CD4-positive, alpha-beta T cell treated with Interleukin-6 at 100 ng/mL for 8 hours (primary cell): ENCODE measurements at regions not wholly inside any gene's neighbourhood (a gene's known extent, or its start where the extent isn't known, plus 50 kb on each side); places are given as distances from the start of the nearest gene placed in this dataset.
"Not testable (repeated sequence)": the region's sequence is repeated elsewhere in the genome, so short reads cannot be mapped to it uniquely, and the experiment has no call there.

Source experiments
- DNase-seq: peaks from one replicate; pipeline ENCODE4 v3.0.0-alpha.2; 2020; ENCODE audit warnings: mixed read lengths, low spot score

DNA sequence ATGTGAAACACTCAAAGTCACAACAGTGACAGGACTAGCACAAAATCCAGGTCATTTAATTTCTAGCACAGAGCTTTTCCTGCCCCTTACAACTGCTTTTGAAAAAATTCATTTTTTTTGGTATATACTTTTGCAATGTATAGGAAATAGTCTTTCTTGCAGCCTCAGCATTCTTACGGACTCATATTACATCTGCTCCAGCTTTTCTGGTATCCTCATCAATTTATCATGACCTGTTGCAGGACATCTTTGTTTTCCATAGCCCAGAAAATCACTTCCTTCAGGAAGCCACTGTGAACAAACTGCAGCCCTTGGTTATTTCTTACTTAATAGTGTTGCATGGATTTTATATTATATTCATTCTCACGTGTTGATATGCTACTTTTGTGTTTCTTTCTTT lies 347.9 kb upstream of the MTPN start:
- no peak for DNase-seq

DNA sequence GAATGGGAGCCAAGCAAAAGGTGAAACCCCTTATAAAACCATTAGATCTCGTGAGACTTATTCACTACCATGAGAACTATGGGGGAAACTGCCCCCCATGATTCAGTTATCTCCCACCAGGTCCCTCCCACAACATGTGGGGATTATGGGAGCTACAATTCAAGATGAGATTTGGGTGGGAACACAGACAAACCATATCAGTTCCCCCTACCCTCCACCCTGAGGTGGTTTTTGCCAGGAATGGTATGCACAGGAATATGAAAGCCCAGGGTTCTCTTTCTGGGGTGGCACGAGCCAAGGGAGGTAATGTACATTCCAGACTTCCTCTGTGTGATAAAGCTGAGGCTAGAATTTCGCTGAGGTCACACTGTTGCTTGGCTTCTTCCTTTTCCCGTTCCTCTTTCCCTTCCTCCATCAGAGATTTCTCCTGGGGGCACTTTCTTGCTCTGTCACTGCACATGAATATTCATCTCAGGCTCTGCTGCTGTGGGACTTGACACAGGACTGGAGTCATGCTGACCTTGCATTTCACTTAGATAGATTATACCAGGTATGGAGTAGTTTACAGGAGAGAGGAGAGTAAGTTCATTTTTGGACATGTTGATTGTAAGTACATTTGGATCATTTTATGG lies 347.0 kb upstream of the MTPN start:
- no peak for DNase-seq

DNA sequence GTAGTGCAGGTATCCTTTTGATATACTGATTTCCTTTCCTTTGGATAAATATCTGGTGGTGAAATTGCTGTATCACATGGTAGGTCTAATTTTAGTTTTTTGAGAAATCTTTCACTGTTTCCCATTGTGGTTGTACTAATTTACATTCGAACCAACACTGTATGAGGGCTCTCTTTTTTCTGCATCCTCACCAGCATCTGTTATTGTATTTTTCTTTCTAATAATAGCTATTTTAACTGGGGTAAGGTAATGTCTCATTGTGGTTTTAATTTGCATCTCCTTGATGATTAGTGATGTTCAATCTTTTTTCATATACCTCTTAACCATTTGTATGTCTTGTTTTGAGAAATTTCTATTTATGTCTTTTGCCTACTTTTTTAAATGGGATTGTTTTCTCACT lies 335.4 kb upstream of the MTPN start:
- no peak for DNase-seq

DNA sequence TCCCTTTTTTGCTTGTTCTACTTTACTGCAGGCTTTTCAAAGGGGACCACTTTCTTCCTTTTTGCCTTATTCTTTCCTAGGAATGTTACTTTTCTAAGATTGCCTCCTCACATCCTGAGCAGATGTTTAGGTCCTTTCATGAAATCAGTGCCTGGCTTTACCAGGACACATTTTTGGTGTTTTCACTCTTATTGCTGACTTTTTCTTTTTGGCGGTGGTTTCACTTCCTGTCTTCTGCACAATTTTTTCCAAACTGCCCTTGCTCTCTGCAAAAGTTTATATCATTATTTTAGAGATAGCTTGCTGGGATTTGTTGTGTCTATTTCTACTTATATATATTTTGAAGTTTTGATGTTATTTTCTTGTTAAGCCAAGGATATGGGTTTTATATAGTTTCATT lies 332.2 kb upstream of the MTPN start:
- DNase-seq = no peak

DNA sequence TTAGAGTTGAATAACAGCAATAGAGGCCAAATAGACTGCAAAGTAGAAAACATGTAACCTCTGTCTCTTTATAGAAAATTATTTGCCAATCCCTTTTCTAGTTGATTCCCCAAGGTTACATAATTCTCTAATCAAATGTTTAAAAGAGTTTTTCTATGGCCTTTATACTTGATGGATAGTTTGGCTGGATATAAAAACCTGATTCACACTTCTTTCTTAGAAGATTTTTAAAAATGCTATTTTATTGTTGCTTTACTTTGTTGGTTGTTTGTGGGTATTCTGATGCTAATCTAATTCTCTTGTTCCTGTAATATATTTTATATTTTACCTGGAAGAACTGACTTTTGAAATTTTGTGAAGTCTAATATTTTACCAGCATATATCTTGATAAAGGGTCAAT lies 331.1 kb upstream of the MTPN start:
- DNase-seq = no peak

DNA sequence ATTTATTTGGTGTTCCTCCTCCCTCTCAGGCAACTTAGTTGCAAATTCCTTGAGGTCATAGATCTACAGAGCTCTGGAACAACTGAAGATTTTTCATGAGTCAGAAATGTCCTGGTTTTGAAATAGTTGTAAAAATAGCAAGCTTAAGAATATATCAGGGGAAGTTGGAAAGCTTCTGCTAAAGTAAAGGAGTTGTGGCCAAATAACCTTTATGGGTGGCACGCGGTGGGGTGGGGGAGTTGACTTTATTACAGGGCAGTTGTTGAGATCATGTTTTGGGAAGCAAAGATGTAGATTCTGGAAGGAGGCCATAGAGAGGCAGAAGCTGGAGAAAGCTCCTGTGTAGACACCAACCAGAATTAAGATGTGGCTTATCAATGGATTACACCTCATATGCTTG lies 326.0 kb upstream of the MTPN start:
- DNase-seq = no peak

DNA sequence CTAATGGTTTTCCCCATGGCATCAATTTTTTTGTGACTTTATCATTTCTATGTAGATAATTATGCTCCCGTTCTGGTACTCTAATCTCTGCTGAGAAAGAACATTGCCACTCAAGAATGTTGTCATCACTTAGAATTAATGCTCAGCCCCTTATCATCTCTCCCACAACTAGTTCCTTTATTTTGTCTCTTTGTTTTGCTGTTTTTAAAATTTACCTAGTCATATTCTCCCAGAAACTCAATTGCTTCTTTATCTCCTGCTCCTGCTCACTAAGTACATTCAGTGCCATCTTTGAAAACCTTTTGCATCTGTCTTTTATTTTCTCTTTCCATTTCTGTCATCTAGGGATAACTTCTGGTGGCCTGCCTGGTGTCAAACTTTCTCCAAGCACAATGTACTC lies 324.9 kb upstream of the MTPN start:
- no peak for DNase-seq

DNA sequence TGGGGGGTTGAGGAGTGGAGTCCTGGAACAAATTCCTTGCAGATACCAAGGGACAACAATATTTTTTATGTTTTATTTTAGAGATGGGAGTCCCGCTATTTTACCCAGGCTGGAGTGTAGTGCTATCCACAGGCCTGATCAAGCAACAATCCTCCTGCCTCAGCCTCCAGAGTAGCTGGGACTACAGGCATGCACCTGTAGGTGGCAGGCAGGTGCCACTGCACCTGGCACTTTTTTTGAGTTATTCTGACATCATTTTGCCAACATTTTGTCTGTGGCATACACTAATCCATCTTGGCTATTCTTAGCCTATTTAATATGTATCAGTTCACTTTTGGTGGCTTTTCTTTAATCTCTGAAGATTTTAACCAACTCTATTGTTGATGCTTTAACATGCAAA lies 317.8 kb upstream of the MTPN start:
- DNase-seq = no peak

DNA sequence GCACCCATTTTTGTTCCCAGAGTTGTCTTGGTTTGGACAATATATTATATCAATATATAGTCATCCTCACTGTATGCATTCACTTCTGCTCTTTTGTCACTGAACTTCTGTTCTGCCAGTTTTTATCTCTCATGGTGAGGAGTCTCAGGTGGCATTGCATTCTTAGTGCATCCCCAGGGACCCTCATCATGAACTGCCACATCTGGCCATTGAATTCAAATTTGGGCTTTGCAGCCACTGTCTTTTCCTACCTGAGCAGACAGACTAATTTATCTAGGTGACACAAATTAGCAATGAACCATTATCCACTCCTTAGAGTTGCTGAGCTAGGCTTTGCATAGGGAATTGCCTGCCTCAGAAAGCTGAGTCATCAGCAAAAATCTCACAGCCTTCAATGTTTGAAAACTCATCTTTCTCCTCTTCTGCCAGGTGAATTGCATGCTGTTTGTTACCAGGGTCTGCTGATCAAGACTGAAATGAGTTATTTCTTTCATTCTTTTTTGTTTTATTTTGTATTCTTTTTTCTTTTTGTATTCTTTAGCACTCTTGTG lies 316.8 kb upstream of the MTPN start:
- DNase-seq = no peak

DNA sequence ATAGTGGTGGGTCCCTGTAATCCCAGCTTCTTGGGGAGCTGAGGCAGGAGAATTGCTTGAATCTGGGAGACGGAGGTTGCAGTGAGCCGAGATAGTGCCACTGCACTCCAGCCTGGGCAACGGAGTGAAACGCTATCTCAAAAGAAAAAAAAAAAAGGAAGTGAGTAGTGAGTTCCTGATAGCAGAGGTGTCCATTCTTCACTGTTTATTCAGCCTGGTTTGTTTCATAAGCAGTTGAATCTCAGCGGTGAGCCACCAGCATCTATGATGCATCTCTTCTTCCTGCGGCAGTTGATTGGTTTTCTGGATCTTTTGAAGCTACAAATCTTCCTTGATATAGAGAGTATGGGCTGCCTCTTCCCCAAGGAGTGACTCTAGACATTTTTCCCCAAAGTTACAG lies 316.1 kb upstream of the MTPN start:
- DNase-seq = no peak

DNA sequence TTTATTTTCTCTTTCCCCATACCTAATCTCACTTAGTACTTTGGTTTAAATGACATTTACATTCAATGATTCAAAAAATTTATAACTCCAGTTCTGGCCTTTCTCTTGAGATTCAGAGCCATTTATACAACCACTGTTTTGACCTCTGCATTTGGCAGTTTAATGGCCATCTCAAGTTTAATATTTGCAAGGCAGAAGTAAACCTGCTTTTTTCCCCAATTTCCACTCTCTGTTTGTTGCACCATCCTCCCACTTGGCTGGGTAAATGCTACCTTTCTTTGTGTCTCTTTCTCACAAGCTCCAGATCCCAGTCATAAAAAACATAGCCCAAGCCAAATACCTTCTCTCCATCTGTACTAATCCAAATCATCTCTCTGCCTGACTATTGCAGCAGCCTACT lies 315.2 kb upstream of the MTPN start:
- no peak for DNase-seq

DNA sequence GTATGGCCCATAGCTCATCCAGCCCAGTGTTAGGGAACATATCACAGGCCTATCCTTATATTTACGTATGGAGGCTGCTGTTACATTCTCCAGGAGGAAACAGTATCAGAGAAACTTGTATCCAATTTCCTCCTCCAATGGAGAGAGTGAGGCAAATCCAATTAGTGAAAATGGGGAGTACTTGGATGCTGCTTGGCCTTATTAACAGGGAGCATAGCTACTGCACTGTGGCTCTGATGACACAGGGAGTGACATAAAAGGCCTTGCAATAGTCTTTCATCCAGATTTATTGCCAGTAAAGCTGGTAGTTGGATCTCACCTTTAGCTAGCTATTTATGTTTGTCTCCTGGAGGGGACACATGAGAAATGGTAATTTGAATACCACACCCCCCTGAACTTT lies 313.2 kb upstream of the MTPN start:
- no peak for DNase-seq

DNA sequence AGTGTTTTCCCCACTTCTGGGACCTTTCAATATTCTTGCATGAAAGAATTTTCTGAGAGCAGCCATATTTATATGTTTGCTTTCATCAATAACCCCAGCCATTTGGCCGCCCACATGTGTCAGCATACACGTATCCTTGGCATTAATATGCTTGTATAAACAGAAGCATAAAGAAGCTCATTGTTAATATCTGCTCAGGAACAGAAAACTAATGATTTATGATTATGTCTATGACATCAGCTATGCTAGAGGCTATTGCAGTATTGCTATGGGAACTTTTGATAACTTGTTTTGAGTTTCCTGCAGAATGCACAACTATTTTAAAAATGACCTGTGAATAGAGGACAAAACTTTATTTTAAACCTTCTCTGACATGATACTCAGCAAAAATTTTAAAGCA lies 300.9 kb upstream of the MTPN start:
- DNase-seq = no peak

DNA sequence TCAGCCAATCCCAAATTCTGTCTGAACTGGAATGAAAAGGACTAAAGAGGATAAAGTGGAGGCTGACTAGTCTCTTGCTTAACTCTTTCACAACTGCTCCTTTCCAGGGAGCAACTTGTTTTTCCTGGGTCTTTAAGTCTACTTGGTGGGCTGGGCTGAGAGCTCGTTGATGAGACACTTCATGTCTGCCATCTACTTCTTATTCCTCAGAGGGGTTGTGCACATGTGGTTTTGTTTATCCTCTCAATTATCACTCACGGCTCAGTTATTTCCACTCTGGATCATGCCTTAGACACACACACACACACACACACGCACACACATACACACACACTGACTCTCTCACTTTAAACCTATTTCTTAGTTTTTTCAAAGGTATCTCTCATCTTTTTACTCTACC lies 298.6 kb upstream of the MTPN start:
- DNase-seq = no peak

DNA sequence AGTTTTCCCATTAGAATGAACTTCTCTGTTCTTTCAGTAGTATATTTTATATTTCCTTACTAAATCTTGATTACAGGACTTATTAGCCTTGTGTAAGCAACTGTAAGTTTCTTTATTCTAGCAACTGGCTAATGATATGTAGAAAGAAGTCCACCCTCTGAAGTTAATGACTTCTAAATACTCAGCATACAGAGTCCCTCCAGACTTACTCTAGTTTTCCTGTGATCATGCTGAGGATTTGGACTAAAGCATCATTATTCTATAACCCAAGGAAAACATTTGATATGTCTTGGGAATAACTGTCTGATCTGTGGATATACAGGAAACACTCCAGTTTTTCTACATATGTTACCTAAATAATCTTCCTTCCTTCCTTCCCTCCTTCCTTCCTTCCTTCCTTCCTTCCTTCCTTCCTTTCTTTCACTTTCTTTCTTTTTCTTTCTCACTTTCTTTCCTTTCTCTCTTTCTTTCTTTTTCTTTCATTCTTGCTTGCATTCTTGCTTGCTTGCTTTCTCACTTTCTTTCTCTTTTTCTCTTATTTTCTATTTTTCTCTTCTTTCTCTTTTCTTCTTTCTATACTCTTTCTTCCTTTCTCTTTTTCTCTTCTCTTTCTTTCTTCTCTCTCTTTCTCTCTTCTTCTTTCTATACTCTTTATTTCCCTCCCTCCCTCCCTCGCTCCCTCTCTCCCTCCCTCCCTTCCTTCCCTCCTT lies 297.6 kb upstream of the MTPN start:
- no peak for DNase-seq

DNA sequence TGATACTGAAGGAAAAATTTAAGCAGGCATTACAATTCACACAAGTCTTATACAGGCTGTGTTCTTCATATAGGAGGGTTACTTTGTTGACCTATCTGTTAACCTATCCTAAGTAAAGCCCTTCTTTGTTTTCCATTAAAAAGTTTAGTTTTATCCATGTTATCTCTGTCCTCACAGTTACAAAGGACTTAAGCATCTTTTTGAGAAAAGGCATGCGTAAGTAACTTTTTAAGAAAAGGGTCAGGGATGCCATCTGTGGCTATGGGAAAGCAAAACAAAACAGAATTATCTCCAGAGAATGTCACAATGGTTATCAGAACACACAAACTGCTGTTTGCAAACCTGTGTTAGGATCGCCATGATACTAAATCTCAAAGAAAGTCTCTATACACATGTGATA lies 295.8 kb upstream of the MTPN start:
- no peak for DNase-seq

DNA sequence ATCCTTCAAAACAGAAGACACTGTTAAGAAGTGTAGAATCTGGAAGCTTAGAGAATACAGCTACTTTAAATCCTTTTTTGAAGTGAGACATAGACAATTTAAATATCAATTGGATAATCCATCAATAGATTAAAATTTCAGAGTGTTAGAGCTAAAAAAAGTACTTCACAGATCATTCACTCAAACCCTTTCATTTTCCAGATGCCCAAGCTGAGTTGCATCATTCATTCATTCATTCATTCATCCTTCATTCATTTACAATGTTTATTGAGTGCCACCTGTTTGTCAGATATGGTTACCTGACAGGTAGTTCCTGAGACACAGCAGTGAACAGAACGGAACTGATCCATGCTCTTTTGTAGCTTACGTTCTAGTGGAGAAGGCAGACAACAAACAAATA lies 290.7 kb upstream of the MTPN start:
- DNase-seq = no peak

DNA sequence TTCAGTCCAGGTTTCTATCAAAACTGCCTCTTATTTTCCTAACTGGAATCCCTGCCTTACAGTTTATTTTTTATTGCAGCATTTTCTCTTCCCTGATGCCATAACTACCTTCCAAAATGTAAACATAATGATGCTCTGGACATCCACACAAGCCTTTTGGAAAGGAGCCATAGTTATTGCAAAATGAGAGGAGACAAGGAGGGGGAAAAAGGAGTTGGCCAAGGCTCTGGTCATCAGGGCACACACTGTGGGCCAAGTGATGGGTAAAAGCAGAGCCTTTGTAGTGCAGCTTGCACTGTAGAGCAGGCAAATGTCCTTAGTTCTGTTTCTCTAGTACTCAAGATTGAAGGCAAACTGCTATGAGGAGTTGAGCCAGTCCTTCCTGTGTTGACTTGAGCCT lies 289.3 kb upstream of the MTPN start:
- DNase-seq = no peak

DNA sequence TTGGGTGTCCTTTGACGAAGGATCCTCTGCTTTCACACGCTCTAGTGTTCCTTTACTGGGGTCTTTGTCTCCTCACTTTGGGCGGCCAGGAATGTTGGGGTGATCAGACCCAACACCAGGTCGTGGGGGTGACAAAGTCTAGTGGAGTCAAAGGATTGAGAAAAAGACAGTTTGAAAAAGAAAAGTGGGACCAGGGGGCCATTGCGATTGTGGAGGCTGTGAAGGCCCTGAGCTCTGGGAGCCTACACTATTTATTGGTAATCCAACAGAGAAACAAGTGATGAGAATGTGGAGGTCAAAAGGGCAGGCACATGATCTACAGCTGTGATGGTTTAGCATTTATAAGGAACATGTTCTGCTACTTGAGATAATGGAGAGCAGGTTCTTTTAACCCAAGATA lies 287.1 kb upstream of the MTPN start:
- not testable (repeated sequence) for DNase-seq

DNA sequence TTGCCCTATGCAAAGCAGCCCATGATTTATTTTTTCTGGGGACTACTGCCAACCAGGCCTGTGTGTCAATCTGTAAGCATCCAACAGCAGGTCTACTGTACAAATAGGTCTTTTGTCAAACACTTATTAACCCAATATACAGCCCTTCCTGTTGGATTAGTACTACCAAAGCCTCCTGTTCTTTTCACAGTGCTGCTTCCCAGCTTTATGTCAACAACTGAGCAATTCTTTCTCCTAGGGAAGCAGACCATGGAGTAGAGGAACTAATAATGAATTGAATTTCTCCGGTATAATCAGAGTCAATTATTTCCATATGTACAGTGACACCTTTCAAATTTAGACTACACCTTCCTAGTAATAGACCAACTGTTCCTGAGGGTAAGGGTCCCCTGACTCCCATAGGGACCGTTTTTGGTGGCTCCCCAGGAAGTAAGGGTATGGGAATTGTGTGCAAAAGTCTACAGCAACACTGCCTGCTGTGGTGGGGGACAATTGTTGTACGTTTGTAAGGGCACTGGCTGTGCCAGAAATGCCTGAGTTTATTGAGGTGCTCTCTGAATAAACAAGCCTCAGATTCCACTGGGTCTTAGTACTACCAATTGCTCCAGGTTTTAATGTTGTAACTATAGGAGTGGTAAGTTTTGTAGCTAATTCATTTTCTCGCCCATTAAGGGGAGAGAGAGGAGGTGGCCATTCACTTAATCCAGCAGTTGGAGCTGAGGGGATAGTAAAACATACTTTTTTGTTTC lies 286.1 kb upstream of the MTPN start:
- not testable (repeated sequence) for DNase-seq

DNA sequence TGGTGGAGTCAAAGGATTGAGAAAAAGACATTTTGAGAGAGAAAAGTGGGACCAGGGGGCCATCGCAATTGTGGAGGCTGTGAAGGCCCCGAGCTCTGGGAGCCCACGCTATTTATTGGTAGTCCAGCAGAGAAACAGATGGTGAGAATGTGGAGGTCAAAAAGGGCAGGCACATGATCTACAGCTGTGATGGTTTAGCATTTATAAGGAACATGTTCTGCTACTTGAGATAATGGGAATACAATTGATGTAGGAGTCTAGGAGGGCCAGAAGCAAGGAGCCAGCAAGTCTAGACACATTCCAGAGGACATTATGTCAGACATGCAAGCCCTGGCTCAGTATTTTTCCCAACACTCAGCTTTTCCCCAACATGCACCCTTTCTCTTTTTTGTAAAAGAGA lies 283.4 kb upstream of the MTPN start:
- not testable (repeated sequence) for DNase-seq

DNA sequence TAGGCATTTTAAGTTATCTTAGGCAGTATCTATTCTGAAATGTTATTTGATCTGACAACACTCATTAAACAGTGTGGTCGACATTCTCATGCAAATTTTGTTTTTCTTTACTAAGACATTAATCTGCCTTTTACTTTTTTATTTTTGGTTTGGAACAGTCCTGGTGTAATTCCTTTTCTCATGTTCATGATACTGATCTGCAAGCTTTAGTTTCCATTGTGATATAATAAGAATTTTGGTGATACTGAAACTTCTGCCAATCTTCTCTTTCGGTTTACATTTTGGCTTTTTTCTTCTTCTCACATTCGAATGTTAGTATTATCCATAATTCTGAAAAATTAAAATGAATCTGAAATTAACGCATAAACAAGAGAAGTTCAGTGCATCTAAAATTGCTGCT lies 281.9 kb upstream of the MTPN start:
- DNase-seq = no peak

DNA sequence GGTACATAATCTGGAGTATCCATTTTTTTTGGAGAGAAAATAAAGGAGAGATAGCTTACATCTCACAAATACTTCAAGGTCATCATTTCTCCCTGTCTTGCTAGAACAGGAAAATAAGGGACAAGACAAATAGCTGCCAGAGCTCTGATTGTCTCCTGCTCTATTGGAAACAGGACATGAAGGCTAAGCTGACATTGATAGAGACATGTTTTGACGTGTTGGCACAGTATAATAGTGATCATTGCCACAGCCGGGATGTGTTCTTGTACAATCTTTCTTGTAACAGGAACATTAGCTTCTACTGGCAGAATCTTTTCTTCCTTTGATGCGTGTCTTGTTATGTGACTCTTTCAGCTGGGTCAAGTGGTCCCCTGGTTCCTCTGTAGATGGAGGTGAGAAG lies 279.3 kb upstream of the MTPN start:
- DNase-seq = no peak
